Stimulated activated CD8-positive, alpha-beta memory T cell treated with anti-CD3 and anti-CD28 coated beads, Interleukin-4, amount 100 ng/mL, for 48 hours (primary cell): ENCODE measurements at regions not wholly inside any gene's neighbourhood (a gene's known extent, or its start where the extent isn't known, plus 50 kb on each side); places are given as distances from the start of the nearest gene placed in this dataset.

Source experiments
- DNase-seq: peaks from one replicate; pipeline ENCODE4 v3.0.0-alpha.2; 2020

DNA sequence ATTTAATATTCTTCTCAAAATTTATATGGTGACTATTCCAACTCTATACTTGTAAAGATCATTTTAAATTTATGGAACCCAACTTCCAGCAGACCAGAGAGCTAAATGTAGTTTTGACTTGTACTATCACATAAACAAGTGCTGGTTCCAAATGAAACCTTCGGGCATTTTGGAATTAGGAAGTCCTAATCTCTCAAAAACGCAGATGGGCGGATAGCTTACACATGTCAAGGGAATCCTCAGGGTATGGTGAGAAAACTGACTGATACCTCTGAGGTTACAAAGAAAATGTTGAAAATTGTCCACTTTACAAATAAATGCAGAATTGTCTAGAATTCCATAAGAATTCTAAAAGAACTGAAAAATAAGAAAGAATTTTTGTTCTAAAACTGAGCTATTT is 224.1 kb downstream of the SS18 start:
- no peak for DNase-seq

DNA sequence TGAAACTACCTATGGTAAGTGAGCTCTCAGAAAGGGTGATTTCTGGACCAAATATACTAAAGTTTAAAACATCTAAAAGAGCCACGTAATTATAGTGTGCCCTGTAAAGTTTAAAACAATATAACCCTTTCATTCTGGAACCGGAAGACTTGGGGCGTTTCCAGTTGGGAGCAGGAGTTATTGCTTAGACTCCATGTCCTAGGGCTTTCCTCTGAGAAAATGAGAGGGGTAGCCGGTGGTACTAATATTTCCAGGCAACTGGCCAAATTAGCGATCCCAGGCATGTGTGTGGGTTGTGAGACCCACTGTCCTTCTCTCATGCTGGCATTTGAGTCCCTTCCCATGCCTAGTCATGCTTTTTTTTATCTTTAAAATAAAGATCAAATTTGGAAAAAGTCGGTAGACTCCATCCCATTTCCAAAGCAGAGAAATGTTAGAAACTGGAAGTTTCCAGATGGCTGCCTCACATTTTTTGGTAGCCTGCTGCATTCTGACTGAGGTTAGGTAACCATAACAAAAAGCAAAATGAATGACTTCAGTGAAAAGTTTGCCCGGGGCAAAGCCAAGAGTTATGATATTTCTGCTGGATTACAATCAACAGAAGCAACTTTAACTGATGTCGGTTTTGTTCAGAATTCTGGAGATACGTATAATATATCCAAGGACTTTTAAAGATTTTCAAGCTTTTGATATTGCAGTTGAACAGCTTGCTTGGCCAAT is 227.4 kb downstream of the SS18 start:
- no peak for DNase-seq

DNA sequence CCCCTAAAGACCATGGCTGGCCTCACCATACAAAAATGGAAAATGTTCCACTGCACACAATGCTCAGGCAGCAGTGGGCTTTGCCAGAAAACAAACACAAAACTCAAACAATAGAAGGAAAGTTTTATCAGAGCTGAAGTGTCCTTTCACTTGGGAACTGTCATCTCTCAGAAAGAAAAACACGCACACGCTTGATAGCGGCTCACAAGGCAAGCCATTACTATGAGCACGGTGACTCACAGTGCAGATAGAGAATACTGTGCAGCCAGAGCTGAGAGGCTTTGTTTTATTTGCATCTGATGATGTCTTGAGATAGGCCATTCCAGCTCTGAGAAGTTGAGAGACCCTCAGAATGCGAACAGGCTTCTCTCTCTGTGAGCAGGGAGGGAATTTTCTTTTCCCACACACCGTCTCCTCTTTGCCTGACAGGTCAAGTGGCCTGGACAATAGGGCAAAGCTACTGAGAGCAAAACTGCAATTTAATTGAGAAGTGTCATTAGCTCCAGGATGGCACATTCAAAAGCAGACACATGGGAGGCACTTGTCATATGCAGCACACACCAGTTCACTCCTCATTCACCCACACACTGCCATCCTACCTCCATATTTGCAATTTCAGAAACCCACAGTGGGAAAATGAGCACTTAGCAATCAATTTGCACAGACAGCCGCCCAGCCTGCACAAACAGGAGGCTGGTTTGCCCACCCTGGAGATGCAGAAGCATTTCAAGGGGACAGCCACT is 236.6 kb downstream of the SS18 start:
- DNase-seq = no peak

DNA sequence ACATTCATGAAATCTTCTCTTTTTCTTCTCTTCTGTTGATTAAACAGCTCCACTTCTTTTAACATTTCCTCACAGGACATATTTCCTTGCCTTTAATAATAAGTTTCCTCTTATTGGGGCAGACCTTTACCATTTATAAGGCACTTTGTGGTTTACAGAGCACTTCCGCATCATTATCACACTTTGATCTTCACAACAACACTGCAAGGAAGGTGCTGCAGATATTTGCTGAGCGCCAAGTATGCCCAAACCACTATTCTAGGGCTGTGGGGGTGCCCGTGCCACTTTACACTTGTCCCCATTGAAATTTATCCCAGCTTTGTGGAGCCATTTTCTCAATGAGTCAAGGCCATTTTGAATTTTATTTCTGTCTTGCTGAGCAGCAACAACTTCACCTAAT is 246.6 kb downstream of the SS18 start:
- no peak for DNase-seq

DNA sequence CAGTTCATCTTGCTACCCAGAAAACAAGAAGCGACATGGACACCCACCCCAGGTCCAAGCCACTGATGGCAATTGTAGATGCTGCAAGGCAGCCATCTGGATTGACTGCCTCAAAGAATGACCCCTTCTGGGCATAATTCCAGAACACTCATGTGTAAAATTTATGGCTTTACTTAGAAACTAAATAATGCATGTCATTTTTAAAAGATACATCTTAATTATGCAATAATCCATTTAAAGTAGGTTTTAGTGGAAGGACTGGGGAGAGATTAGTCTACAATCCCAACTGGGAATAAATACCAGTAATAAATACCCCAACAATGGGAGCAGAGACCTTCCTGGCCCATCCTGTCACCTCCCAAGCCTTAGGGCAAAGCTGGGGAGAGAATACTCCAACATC is 247.7 kb downstream of the SS18 start:
- no peak for DNase-seq

DNA sequence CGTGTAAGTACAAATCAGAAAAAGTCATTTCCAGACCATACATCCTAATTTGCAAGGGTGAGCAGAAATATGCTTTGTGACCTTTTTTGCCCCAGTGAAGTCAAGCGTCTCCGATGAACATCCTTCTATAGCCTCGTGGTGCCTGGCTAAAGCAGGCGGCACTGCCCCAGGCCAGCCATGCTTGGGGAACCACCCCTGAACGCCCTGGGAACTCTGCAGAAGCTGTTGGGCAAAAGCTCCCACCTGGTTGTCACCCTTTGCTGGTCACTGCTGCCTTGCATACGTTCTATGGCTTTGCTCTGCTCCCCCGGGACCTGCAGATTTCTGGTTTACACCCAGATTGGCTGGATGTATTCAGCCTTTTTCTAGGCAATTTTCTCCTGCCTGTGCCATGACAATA is 256.4 kb downstream of the SS18 start:
- DNase-seq = no peak

DNA sequence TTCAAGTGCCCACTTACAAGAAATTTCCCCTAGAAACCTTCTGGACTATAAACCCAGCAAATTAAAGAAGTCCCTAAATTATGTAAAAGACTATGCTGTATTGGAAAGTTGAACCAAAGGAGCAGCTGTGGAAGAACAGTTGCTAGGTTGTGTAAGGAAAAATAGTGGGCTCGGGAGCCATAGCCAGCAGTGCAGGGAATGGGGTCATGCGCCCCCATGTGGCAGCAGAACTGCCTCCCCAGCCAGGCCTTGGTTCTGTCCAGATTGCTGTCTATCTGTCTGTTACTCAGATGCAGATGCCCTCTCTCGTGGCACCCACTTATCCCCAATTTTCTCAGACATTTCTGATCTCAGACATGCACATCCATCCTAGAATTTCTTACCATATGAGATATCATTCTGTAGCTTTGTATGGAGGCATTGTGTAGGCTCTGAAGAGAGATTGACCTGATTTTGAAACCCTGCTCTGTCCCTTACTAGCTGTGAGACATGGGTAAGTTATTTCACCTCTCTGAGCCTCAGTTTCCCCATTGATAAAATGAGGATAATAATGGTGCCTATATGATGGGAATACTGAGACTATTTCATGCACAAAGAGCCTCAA is 258.3 kb downstream of the SS18 start:
- peak; percentile 50 for DNase-seq

DNA sequence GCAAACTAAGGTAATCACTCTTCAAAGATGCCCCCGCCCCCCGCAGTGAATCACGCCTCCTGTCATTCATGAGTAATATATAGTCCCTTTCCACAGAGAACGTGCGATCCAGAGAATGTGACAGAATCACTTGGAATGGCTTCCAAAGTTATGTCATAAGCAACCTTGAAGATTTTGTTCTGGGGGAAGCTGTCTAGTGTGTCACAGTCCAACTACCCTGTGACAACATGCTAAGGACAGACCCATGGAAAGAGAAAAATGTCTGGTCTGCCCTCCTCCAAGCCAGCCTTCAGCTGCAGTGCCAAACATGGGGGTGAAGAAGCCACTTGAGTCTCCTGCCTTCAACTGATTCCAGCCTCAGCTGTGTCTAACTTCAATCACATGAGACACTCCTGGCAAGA is 259.1 kb downstream of the SS18 start:
- DNase-seq = no peak

DNA sequence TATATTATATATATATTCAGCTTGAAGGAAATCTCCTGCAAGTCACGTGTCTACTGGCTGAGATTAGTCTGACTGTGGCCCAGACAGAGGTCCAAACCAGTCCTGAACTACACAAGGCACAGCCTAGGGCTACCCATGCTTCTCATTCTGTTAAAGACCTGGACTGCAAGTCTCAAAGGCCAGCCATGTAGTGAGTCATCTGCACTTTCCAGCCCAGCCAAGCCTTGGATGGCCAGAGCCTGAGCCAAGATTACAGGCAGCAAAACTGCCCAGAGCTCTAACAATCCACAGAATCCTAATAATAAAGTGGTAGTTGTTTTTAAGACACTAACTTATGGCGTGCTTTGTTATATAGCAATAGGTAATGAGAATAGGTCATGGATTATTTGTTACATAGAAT is 259.6 kb downstream of the SS18 start:
- DNase-seq = no peak

DNA sequence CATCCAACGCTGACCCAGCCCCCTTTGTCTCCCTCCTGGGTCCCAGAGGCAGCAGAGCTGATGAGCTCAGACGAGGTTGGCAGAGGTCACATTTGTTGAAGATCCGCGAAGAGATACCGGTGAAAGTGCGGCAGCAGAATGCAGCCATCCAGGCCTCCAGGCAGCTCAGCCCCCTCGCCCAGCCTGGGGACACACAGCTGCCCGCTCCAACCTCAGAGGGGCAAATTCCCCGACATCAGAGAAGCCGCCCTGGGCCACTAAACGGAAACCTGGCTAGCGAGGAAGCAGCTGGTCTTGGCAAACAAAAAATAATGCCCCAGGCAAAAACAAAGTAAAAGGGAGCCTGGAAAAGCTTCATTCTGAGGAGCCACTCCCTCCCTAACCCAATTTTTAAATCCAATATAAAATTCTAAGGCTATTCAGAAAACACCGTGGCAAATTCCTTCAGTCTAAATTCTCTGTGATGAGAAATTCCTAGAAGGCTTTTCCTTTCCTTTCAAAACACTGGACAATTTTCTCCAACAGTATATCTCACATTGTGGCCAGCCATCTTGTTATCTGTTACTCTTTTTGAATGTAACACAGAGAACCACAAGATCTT is 262.4 kb downstream of the SS18 start:
- DNase-seq = no peak

DNA sequence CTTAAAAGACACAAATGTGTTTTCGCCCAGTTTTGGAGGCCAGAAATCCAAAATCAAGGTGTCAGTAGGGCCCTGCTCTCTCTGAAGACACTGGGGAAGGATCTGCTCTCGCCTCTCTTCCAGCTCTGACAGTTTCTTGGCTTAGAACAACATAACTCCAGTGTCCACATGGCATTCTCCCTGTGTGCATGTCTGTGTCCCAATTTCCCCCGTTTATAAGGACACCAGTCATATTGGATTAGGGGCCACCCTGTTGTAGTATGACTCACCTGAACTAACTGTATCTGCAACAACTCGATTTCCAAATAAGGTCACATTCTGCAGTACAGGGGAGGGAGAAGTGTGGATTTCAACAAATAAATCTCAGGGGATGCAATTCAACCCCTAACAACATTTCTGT is 263.2 kb downstream of the SS18 start:
- DNase-seq = no peak

DNA sequence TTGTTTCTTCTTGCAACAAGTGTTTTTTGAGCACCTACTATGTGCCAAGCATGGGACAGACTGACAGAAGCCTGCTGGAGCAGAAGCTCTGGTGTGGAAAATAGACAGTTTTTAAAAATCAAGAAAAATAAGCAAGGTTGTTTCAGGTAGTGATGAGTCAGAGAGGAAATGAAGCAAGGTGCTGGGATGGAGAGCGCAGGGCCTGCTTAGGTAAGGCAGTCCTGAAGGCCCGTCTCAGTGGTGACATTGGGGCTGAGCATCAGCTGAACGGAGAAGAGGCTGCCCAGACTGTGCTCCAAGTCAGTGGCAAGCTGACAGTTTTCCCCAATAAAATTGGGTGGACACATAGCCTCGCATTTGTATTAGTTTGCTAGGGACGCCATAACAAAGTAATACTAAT is 263.6 kb downstream of the SS18 start:
- no peak for DNase-seq

DNA sequence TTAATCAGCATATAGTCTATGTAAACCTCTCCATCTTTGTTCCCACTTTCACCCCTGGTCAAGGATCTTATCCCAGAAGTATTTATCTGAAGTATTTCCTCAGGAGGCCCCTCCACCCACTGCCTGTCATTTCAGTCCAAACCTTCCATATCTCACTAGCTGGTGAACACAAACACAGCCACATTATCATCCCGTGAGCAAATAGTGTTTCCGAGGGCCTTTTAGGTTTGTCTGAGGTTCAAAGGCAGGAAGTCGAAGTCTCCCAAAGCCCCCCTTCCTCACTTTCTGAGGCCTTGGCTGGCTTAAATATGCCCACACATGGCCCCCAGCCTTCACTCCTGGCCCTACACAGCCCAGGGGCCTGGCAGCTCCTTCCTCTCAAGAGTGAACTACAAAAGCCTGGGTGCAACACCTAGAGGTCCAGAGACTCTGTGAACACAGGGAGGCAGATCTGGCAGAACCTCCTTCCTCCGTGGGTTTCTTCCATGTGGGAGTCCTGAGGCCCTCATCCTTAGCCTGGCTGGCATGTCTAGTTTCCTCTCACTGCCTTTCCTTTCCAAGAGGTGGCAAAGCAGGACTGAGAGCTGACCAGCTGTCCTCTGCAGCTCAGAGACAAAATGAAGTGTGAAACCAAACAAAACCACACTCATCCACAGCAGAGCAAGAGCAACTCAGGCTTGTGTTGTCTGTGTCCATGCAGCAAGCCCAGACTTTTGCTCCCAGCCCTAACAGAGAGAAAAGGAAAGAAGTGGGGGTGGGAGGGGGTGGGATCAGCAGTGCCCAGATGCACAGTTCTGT is 264.2 kb downstream of the SS18 start:
- no peak for DNase-seq

DNA sequence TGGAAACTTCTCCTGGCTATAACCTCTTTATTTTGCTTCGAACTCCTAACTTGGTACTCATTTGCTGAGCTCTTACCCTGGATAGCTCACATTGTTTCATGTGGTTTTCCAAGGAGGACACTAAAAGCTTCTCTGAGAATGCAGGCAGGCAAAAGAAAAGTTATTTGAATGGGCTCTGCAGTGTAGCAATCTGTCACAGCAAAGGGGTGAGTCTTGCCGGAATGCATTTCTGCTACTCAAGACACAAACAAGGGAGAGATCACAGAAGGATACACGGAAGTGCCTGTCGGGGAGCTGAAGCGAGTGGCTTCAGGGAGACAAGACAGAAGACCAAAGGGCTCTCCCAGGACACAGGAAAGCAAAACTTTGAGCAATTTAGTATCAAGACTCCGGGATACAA is 265.4 kb downstream of the SS18 start:
- DNase-seq = no peak

DNA sequence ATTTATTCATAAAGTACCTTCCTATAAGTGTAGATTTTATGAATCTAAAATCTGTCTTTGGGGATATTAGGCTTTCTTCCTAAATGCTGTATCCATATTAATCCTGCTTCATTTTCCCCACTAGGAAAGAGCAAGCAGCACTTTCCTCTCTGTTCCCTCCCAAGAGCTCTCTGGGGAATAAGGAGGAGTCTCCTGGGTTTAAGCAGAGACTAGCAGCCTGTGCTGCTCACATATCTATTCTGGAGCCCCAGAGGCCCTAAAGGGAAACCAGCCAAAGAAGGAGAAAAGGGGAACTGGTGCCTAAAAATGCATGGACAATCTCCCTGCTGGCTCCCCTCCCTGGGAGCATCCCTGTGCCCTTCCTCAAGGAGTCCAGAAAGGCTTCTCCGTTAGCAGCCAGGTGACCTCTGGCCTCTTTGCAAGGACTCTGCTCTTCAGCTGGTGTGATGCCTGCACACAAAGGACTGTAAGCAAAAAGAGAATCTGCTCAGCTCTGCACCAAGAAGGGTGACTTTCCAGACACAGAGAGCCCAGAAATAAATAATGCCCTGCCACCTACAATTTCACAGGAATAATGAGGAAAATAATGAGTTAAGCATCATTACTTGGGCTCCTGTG is 270.6 kb downstream of the SS18 start:
- no peak for DNase-seq

DNA sequence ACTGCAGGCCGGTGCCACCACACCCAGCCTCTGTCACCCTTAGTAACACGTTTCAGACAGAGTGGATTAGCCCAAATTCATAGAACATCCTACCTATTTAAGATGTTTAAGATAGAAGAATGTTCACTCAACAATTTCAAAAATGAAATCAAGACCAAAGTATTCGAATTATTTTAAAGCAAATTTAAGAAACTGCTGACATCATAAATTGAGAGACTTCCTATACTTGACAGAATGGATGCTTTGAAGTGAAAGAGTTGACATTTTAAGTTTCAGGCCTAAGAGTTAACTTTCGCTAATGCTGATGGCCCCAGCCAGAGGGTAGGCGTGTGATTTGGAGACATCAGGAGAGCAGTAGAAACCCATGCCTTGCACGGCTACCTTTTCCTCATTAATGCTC is 271.9 kb downstream of the SS18 start:
- no peak for DNase-seq

DNA sequence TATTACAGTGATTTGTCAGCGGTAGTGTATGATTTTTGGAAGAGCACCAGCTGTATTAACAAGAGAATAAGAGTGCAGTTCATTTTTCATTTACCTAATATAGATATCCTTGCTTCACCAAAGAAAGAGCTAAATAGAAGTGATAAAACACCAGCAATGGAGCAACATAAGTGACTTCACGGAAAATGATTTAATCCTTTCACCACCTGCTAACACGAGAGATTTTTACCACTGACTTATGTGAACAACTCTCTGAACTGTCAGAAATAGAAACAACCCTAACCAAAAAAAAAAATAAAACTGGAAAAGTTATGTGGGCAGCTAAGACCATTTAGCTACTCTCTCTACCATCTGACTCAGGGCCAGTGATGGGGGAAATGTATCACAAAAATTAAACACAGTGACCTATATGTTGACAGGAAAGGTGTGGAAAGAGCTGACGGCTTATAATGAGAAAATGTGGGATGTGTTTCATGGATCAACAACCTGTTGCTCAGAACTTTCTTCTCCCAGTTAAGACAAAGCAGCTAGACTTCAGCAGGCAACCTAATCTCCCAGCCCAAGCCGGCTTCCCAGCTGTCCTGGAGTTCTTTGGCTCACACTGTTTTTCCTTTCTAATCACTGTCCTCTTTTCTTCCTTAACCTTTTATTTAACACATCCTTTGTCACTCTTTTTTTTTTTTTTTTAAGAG is 272.7 kb downstream of the SS18 start:
- DNase-seq = no peak

DNA sequence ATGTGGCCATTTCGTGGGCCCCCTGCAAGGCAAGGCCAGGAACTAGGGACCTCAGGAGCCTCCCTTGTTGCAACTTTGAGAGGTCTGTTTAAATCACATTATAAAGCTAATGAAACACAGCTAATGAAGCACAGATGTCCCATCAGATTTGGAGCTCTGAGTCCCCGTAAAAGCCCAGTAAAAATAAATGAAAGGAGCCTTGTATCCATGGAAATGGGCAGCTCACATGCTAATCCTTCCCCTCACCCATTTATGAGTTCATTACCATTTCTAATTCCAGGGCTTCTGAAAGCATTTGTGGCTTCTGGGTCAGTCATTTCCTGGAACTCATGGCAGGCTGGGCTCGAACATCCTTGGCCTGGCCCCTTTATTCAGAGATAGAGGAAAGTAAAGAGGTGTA is 274.8 kb downstream of the SS18 start:
- no peak for DNase-seq

DNA sequence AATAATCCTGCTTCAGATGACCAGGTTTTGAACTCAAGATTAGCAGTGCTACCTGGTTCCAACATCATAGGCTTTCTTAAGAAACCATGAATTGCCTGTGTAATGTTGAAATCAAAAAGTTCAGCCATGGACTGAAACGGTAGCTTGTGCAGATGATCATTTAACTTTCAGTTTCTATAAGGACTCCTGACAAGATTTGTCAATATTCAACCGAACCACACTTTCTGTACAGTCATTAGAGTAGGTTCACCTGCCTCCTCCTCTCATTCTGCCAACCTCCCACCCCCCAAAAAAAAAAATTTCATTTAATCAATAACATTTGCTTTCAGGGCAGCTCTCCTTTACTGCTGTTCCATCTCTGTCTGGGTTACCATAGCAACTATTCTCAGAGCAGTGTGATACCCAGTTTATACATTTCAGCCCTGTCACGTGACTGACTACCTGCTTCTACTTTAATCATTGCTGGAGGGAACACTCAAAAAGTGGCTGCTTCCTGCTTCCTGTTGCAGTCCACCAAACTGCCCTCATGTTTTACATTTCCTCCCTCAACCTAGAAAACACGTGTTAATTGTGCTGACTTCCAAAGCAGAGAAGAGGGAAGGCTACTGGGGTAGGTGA is 275.5 kb downstream of the SS18 start:
- no peak for DNase-seq

DNA sequence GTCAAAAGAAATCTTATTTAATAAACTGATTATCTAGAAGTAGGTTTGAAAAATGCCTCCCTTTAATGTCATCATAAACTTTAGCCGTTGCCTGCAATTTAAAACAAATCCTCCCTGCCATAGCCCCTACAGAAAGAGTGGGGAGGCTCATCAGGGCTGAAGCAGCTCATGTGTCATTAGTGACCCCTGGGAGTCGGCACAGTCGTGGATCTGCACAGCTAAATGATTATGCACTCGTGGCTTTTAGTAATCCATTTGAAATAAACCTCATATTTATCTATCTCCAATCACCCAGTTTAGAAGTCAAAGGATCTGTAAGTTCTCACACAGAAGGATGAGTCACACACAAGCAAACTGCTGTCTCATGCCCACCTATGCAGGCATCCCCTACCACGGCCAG is 277.3 kb downstream of the SS18 start:
- DNase-seq = no peak

DNA sequence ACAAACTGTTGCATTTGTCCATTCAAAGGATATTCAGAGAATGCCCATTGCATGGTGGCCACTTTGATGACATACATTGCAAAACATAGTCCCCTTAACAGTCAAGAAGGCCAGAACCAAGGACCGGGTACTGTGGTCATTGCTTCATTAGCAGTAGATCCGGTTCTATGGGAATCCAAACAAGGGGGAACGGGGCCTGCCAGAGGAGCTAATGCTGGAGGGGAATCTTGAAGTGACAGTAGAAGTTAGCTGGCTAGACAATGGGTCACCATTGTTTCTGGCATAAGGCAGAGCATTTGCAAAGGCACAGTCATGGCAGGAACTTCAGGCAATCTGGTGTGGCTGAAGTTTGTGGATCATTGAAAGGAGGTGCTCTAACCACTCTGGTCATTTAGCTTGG is 279.7 kb downstream of the SS18 start:
- DNase-seq = no peak

DNA sequence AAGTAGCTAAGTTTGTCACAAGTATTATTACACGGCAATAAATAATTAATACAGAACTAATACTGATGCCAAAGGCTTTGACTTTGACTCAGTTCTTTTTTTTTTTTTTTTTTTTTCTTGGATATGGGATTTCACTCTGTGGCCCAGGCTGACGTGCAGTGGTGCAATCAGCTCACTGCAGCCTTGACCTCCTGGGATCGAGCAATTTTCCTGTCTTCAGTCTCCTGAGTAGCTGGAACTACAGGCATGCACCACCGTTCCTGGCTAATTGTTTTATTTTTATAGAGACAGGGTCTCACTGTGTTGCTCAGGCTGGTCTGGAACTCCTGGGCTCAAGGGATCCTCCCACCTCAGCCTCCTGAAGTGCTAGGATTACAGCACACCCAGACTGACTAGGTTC is 284.5 kb downstream of the SS18 start:
- no peak for DNase-seq
